ENCODE measurements at regions not wholly inside any gene's neighbourhood (a gene's known extent, or its start where the extent isn't known, plus 50 kb on each side); places are given as distances from the start of the nearest gene placed in this dataset.

- H3T11ph ChIP-seq (ENCODE audit: low read length): no peak overlapping the region
- peaks cover 7 to 11% of the 10 kb centered on the region in 2 experiments for H3K4me1 Mint-ChIP-seq
- H3K9ac ChIP-seq (ENCODE audit: extremely low read depth, insufficient read length, low read length): no peak overlapping the region
- H3K79me2 ChIP-seq (ENCODE audit: insufficient read depth, low read length): no peaks in the 10 kb centered on the region
- no peak overlapping the region for H2BK15ac ChIP-seq (ENCODE audit: low read depth, low read length)
- no peak overlapping the region for H3K18ac ChIP-seq (ENCODE audit: insufficient read length, low read depth, low read length)
- H3K56ac ChIP-seq (ENCODE audit: insufficient read length, low read depth, low read length): no peak overlapping the region
- H2BK20ac ChIP-seq (ENCODE audit: low read depth, low read length, poor library complexity, severe bottlenecking): no peak overlapping the region
- H4K5ac ChIP-seq (ENCODE audit: insufficient read length, low read depth, low read length): no peak overlapping the region
- no peak overlapping the region for H3K4me2 ChIP-seq (ENCODE audit: insufficient read depth, insufficient read length, low read length)
- no peak overlapping the region for H2AFZ ChIP-seq (ENCODE audit: low read length)
- no peak overlapping the region for H2BK12ac ChIP-seq (ENCODE audit: insufficient read length, low read depth, low read length)
- no peak overlapping the region for H3K27ac Mint-ChIP-seq
- no peaks in the 10 kb centered on the region for H3K23me2 ChIP-seq (ENCODE audit: insufficient read length, low read depth, low read length, poor library complexity, severe bottlenecking)
- H3K4me3 Mint-ChIP-seq: no peak overlapping the region
- no peak overlapping the region for H4K91ac ChIP-seq (ENCODE audit: insufficient read length, low read depth, low read length)
- H3K9me3 ChIP-seq (ENCODE audit: control insufficient read depth, low read depth, low read length): no peaks in the 10 kb centered on the region
- H3K4ac ChIP-seq (ENCODE audit: low read depth, low read length): no peak overlapping the region
- H3K27me3 Mint-ChIP-seq (ENCODE audit: low read depth): no peaks in the 10 kb centered on the region
- H3K23ac ChIP-seq (ENCODE audit: insufficient read length, low read depth, low read length): no peak overlapping the region
- no peaks in the 10 kb centered on the region for H3K4me1 ChIP-seq (ENCODE audit: insufficient read depth, low read length)
- H3K79me1 ChIP-seq (ENCODE audit: insufficient read depth, low read depth, low read length, poor library complexity, severe bottlenecking): no peaks in the 10 kb centered on the region
- no peak overlapping the region for H2BK120ac ChIP-seq (ENCODE audit: low read depth, low read length, poor library complexity, severe bottlenecking)
- no peak overlapping the region for H2BK5ac ChIP-seq (ENCODE audit: insufficient read length, low read length)
- H4K20me1 ChIP-seq (ENCODE audit: control insufficient read depth, insufficient read depth, insufficient read length): no peaks in the 10 kb centered on the region
- WGBS (ENCODE audit: extremely low coverage, insufficient read length, low lambda C conversion rate): no CpG with 5 or more reads among the region's 1 CpG
- no peak for DNase-seq
- H2AK5ac ChIP-seq (ENCODE audit: insufficient read length, low read length): no peak overlapping the region
- H3K27ac ChIP-seq (ENCODE audit: insufficient read length, low read depth, low read length): no peak overlapping the region
- no peak overlapping the region for H3K14ac ChIP-seq (ENCODE audit: insufficient read depth, low read length)
- no peak overlapping the region for H4K8ac ChIP-seq (replicated peaks; ENCODE audit: insufficient read length, low read depth, low read length)
- peaks cover 0 to 6% (median 0%) of the 10 kb centered on the region in 3 experiments; a peak in 1 of 7 replicates for H3K36me3 Mint-ChIP-seq (ENCODE audit: insufficient read depth in 1 of 3, low read depth in 3 of 3)
- H3K9me3 Mint-ChIP-seq: peaks cover 0 to 5% of the 10 kb centered on the region in 2 experiments; a peak in 2 of 5 replicates
- no peak for TF ChIP-seq CTCF (conservative IDR thresholded peaks at IDR 0.05)
- no peaks in the 10 kb centered on the region for H3K27me3 ChIP-seq (ENCODE audit: insufficient read depth, low read length)
Observed at GRCh38 chr6:125544819-125545218, 204.6 kb upstream of the HEY2 start.
